ENCODE measurements at regions not wholly inside any gene's neighbourhood (a gene's known extent, or its start where the extent isn't known, plus 50 kb on each side); places are given as distances from the start of the nearest gene placed in this dataset.
A peak's percentile ranks its signal among the peaks of the same experiment; 100 is the strongest.

- Histone ChIP-seq H3K27me3 (no peaks in the 10 kb centered on the region), H3K36me3 (no peaks in the 10 kb centered on the region), H3K4me1 (ENCODE audit: insufficient read depth) (peaks cover 2% of the 10 kb centered on the region), H3K9me3 (no peaks in the 10 kb centered on the region), H3K27ac (no peak overlapping the region), H3K4me3 (no peak overlapping the region)
- WGBS, 3 donors, result 50 to 65% (median 56%) methylated on average over 14 of the region's 14 CpGs
- intact Hi-C loops (cut with DNase I), result loop anchor here in 1 of 4 donors (10.0 kb wide), 1 partner anchor 185 kb away; no protein-coding TSS in a partner anchor
- peak in 3 of 5 donors; percentile 18 to 56 (median 33) for DNase-seq
- no peak for TF ChIP-seq EP300 (IDR thresholded peaks at IDR 0.05)
- TF ChIP-seq POLR2A (IDR thresholded peaks at IDR 0.05), result no peak
- TF ChIP-seq CTCF (IDR thresholded peaks at IDR 0.05), result no peak
These were observed 116.8 kb downstream of the BOD1 start for GRCh38 chr5:173499471-173500212.

GRCh38 chr5:173498739-173499470 is 117.5 kb downstream of the BOD1 start:
- DNase-seq, result peak; percentile 23 to 73 (median 49)
- H3K9me3 ChIP-seq, result no peaks in the 10 kb centered on the region
- H3K27ac ChIP-seq, result no peak overlapping the region
- no peak overlapping the region for H3K4me3 ChIP-seq
- no peaks in the 10 kb centered on the region for H3K27me3 ChIP-seq
- no peaks in the 10 kb centered on the region for H3K36me3 ChIP-seq
- peaks cover 2% of the 10 kb centered on the region for H3K4me1 ChIP-seq (ENCODE audit: insufficient read depth)
- no peak for TF ChIP-seq POLR2A (IDR thresholded peaks at IDR 0.05)
- TF ChIP-seq EP300 (IDR thresholded peaks at IDR 0.05), result no peak
- TF ChIP-seq CTCF (IDR thresholded peaks at IDR 0.05), result no peak
- 4 to 13% (median 12%) methylated on average over 16 of the region's 16 CpGs for WGBS, 3 donors
- intact Hi-C loops (cut with DNase I), result loop anchor here in 1 of 4 donors (10.0 kb wide), 1 partner anchor 184 kb away; no protein-coding TSS in a partner anchor

- intact Hi-C loops (cut with DNase I), result loop anchor here in 1 of 4 donors (10.0 kb wide), 1 partner anchor 183 kb away; no protein-coding TSS in a partner anchor
These were observed 118.2 kb downstream of the BOD1 start for GRCh38 chr5:173498286-173498685.

More at GRCh38 chr5:173498286-173498685, 118.2 kb downstream of the BOD1 start:
- no peak for TF ChIP-seq EP300 (IDR thresholded peaks at IDR 0.05)
- TF ChIP-seq CTCF (IDR thresholded peaks at IDR 0.05), result no peak
- TF ChIP-seq POLR2A (IDR thresholded peaks at IDR 0.05), result no peak
- 15 to 23% (median 21%) methylated on average over 9 of the region's 9 CpGs for WGBS, 3 donors
- Histone ChIP-seq H3K4me3 (no peak overlapping the region), H3K36me3 (no peaks in the 10 kb centered on the region), H3K27ac (no peak overlapping the region), H3K4me1 (ENCODE audit: insufficient read depth) (peaks cover 2% of the 10 kb centered on the region), H3K27me3 (no peaks in the 10 kb centered on the region), H3K9me3 (no peaks in the 10 kb centered on the region)
- peak in 3 of 5 donors; percentile 22 to 50 (median 39) for DNase-seq
